SK-N-DZ (cell line): ENCODE measurements at regions not wholly inside any gene's neighbourhood (a gene's known extent, or its start where the extent isn't known, plus 50 kb on each side); places are given as distances from the start of the nearest gene placed in this dataset.
A peak's percentile ranks its signal among the peaks of the same experiment; 100 is the strongest.

ENCODE experiments used
- DNase-seq: peaks from one replicate; pipeline ENCODE4 v3.0.0-alpha.2; 2015; ENCODE audit warnings: low spot score

DNA sequence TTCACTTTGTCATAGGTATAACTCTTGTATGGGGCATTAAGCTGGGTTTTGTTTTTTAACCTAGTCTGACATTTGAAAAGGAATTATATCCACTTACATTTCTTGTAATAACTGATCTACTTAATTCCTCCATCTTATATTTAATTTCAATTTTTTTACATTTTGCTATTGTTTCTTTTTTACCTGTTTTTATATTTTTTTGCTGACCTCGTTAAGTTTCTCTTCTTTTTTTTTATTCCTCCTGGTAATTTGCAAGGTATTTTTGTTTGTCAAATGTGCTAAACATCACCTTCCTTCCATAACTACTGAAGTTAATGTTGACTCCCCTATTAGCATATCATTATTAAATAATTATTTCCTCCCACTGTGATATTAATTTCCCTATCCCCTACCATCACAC, 87.7 kb upstream of the NR2F2 start:
- DNase-seq, result no peak

DNA sequence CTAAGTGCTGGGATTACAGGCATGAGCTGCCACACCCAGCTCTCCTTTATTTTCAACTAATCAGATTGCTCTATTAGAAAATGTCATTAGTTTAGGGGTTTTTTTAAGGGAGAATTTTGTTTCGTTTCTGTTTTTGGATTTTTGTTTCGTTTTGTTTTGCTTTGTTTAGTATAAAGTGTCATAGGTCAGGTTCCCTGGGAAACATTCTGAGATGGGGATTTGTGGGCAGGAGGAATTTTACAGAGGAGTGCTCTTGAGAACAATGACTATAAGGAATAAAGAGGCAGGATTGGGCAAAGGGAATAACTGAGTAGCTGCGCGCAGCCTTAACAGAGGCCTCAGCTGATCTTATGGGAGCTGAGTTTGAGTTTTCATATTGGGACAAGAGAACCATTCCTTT, 86.8 kb upstream of the NR2F2 start:
- no peak for DNase-seq

DNA sequence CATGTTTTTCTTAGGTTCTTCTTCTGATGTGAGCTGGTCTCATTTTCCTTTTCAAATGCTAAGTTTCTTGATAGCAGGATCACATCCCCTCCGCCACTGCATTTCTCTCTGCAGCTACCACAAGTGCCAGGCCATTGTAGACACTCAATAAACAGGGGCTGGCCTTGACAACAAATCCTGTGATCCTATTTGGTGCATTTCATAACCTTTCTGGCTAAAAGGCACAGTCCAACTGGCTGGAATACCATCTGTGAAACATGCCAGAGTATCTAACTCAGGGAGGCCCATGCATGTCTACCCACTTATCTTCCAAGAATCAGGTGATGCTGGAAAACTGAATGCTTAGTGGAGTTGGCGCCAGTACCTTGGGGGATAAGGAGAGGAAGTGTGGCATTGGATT, 85.2 kb upstream of the NR2F2 start:
- no peak for DNase-seq

DNA sequence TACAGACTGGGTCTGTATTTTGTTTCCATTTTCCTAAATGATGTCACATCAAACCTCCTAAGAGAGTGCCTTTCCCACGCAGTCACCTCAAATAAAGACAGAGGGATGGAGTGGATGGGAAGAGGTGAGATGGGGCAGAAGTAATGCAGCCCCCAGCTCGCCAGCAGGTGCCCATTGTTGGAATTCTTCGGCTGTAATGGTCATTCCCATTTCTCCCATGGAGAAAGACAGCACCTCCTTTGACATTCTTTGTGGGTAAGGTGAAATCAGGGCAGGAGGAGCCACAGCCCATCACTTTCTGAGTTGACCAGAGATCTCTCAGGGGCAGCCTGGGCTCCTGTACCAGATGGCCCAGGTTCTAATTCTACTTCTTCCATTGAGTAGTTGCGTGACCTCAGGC, 84.4 kb upstream of the NR2F2 start:
- no peak for DNase-seq

- DNase-seq, result no peak
Observed at GRCh38 chr15:96247621-96248305, 82.7 kb upstream of the NR2F2 start.

DNA sequence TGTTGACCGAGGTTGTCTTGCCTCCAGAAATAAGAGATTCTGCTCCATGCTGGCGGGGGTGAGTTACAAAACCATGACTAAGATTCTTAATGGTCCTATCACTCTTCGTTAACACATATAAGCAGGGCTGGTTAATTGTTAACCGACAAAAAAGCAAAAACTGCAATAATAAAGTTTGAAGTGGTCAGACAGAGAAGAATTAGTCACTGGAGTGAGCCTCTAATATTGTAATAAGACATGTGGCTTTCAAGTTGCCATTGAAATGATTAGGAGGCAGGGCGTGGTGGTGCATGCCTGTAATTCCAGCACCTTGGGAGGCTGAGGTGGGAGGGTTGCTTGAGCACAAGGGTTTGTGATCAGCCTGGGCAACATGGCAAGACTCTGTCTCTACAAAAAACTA, 78.4 kb upstream of the NR2F2 start:
- no peak for DNase-seq

GRCh38 chr15:96253006-96253747, 77.3 kb upstream of the NR2F2 start:
- DNase-seq, result no peak

- DNase-seq, result no peak
Observed at GRCh38 chr15:96254173-96254572, 76.3 kb upstream of the NR2F2 start.

- DNase-seq, result no peak
Observed at GRCh38 chr15:96255599-96255998, 74.9 kb upstream of the NR2F2 start.

DNA sequence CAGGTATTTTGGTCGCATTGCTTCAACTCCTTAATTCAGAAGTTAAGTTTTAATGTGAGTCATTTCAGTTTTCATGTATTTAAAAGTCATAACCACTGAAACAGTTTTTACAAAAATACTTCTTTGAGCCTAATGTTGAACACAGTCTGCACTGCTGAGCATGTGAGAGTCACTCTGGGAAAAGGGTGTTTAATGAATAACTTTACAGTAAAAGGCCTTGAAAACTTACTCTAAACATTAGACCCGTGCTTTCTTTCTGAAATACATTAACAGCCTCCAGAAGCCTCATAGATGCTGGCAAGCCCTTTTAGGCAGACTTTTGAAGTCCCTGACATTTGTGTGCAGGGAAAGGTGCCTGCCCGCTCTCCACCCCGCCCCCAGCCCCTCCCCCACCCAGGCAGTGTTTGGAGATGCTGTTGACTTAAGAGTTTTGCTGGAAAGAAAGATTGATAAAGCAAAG, 68.9 kb upstream of the NR2F2 start:
- no peak for DNase-seq

GRCh38 chr15:96262097-96262496, 68.4 kb upstream of the NR2F2 start:
- no peak for DNase-seq

GRCh38 chr15:96262549-96263489, 67.7 kb upstream of the NR2F2 start:
- no peak for DNase-seq

GRCh38 chr15:96264351-96264798, 66.1 kb upstream of the NR2F2 start:
- DNase-seq, result no peak

- DNase-seq, result peak; percentile 24
Observed at GRCh38 chr15:96264801-96265515, 65.5 kb upstream of the NR2F2 start.

DNA sequence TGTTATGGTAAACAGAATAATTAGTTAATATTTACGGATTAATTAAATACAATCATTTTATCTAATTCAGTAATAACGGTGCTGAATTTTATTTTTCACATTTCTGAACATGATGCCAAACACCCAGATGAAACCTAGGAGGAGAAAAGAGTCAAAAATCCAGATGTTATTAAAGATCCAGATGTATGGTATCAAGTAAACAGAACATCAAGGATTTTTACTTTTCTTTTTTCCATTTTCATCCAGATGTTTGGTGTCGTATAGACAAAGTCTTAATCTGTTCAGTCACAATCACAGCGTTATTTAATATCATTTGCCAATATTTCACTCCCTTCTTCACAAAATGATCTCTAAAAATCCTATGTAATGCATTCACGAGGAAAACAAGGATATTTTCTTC, 64.0 kb upstream of the NR2F2 start:
- DNase-seq, result no peak

DNA sequence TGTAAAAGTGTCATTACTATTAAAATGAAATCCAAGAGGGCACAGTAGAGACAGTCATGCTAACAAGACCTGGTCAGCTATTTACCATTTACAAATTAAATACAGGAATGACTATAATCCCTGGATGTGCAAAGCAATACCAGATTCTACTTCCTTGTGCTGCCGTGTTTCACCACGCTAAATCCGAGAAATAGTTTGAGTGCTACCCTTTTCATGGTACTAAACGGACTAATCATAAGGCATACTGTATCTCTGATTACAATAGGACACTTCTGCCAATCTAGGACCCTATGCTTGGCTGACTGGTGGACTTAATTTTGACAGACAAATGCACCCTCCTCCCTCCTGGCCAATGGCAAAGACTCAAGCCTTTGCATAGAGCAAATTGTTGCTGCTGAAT, 63.0 kb upstream of the NR2F2 start:
- DNase-seq, result no peak

- DNase-seq, result no peak
Observed at GRCh38 chr15:96268442-96269204, 61.9 kb upstream of the NR2F2 start.

GRCh38 chr15:96270581-96271172, 59.8 kb upstream of the NR2F2 start:
- DNase-seq, result no peak

DNA sequence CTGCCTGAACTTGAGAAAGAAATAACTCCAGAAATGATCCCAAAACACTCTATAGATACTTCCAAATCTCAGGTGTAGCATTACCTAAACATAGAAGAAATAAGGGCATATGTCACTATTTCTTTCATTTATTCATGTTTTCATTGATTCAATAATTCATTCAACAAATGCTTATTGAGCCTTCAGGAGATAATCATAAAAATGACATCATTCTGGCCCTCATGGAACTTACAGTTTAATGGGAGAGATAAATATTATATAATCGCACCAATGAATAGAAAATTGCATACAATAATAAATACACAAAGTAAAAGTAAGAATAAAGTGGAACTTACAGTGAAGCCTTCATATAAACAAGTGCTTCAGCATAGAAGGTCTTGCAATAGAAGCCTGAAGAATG, 58.1 kb upstream of the NR2F2 start:
- DNase-seq, result no peak
